GM10266 (cell line): ENCODE measurements at regions not wholly inside any gene's neighbourhood (a gene's known extent, or its start where the extent isn't known, plus 50 kb on each side); places are given as distances from the start of the nearest gene placed in this dataset.
"Not testable (repeated sequence)": the region's sequence is repeated elsewhere in the genome, so short reads cannot be mapped to it uniquely, and the experiment has no call there.

Experiments used
- DNase-seq: peaks from one replicate; pipeline ENCODE4 v3.0.0; 2012; ENCODE audit errors: extremely low spot score
- CTCF ChIP-seq: IDR thresholded peaks from 2 replicates; pipeline ENCODE4 v1.5.1; 2012; ENCODE audit warnings: mild to moderate bottlenecking, low read depth; ENCODE audit not compliant: control insufficient read depth, insufficient read depth; ENCODE audit errors: missing control alignments

GRCh38 chr2:166661391-166661790 lies 167.3 kb upstream of the SCN7A start:
- no peak for TF ChIP-seq CTCF
- DNase-seq = no peak

- TF ChIP-seq CTCF = no peak
- DNase-seq = no peak
These were observed 164.9 kb upstream of the SCN7A start for GRCh38 chr2:166658901-166659300.

- no peak for DNase-seq
These were observed 159.2 kb upstream of the SCN7A start for GRCh38 chr2:166653185-166653813.

GRCh38 chr2:166651991-166652390 lies 157.9 kb upstream of the SCN7A start:
- DNase-seq = no peak
- TF ChIP-seq CTCF = no peak

More at GRCh38 chr2:166653185-166653813, 159.2 kb upstream of the SCN7A start:
- no peak for TF ChIP-seq CTCF

GRCh38 chr2:166651080-166651675 lies 157.1 kb upstream of the SCN7A start:
- no peak for TF ChIP-seq CTCF
- DNase-seq = no peak

- no peak for DNase-seq
- TF ChIP-seq CTCF = no peak
These were observed 153.9 kb upstream of the SCN7A start for GRCh38 chr2:166647935-166648334.

GRCh38 chr2:166643980-166644379 lies 149.9 kb upstream of the SCN7A start:
- DNase-seq = no peak
- no peak for TF ChIP-seq CTCF

- DNase-seq = not testable (repeated sequence)
These were observed 147.5 kb upstream of the SCN7A start for GRCh38 chr2:166641516-166641915.
